ENCODE measurements at regions not wholly inside any gene's neighbourhood (a gene's known extent, or its start where the extent isn't known, plus 50 kb on each side); places are given as distances from the start of the nearest gene placed in this dataset.

GRCh38 chr5:89954916-89955315, 454.6 kb downstream of the CETN3 start:
- 82 to 89% (median 84%) methylated on average over 4 of the region's 4 CpGs for WGBS, 5 donors
- Histone ChIP-seq H3K9me3 (no peaks in the 10 kb centered on the region), H3K4me3 (no peak overlapping the region), H3K27me3 (replicated peaks in 1 of 7) (no peaks in the 10 kb centered on the region), H3K27ac (no peak overlapping the region), H3K36me3 (no peaks in the 10 kb centered on the region), H3K4me1 (no peaks in the 10 kb centered on the region)
- intact Hi-C loops (cut with DNase I; ENCODE audit: low total_unique reads): no loop called here
- TF ChIP-seq CTCF (IDR thresholded peaks at IDR 0.05 in 8 of 11, conservative IDR thresholded peaks at IDR 0.05 in 3 of 11) (no peak), POLR2AphosphoS5 (IDR thresholded peaks at IDR 0.05) (no peak), POLR2A (IDR thresholded peaks at IDR 0.05) (no peak)
- DNase-seq: no peak

GRCh38 chr5:89951876-89952275, 457.7 kb downstream of the CETN3 start:
- Histone ChIP-seq H3K27ac (no peak overlapping the region), H3K9me3 (no peaks in the 10 kb centered on the region), H3K4me3 (no peak overlapping the region), H3K4me1 (no peaks in the 10 kb centered on the region), H3K36me3 (no peaks in the 10 kb centered on the region), H3K27me3 (replicated peaks in 1 of 7) (no peaks in the 10 kb centered on the region)
- no peak for TF ChIP-seq POLR2A (IDR thresholded peaks at IDR 0.05)
- no peak for TF ChIP-seq POLR2AphosphoS5 (IDR thresholded peaks at IDR 0.05)
- no peak for TF ChIP-seq CTCF (IDR thresholded peaks at IDR 0.05 in 8 of 11, conservative IDR thresholded peaks at IDR 0.05 in 3 of 11)
- intact Hi-C loops (cut with DNase I; ENCODE audit: low total_unique reads): no loop called here
- no peak for DNase-seq
- 71 to 86% (median 74%) methylated on average over 2 of the region's 2 CpGs for WGBS, 5 donors

GRCh38 chr5:89950234-89950633, 459.3 kb downstream of the CETN3 start:
- 88 to 97% (median 92%) methylated on average over 1 of the region's 1 CpG for WGBS, 5 donors
- no peak overlapping the region for H3K27ac ChIP-seq
- intact Hi-C loops (cut with DNase I; ENCODE audit: low total_unique reads): no loop called here

GRCh38 chr5:89948977-89949376, 460.6 kb downstream of the CETN3 start:
- no peaks in the 10 kb centered on the region for H3K36me3 ChIP-seq
- no peak overlapping the region for H3K4me3 ChIP-seq
- no peaks in the 10 kb centered on the region for H3K4me1 ChIP-seq
- TF ChIP-seq POLR2AphosphoS5 (IDR thresholded peaks at IDR 0.05): no peak
- no peak for TF ChIP-seq POLR2A (IDR thresholded peaks at IDR 0.05)
- no peak for TF ChIP-seq CTCF (IDR thresholded peaks at IDR 0.05 in 8 of 11, conservative IDR thresholded peaks at IDR 0.05 in 3 of 11)
- no peaks in the 10 kb centered on the region for H3K27me3 ChIP-seq (replicated peaks in 1 of 7)
- intact Hi-C loops (cut with DNase I; ENCODE audit: low total_unique reads): no loop called here
- 68 to 83% (median 76%) methylated on average over 1 of the region's 1 CpG for WGBS, 5 donors
- no peak overlapping the region for H3K27ac ChIP-seq
- no peak for DNase-seq
- no peaks in the 10 kb centered on the region for H3K9me3 ChIP-seq

More at GRCh38 chr5:89950234-89950633, 459.3 kb downstream of the CETN3 start:
- Histone ChIP-seq H3K36me3 (no peaks in the 10 kb centered on the region), H3K27me3 (replicated peaks in 1 of 7) (no peaks in the 10 kb centered on the region), H3K9me3 (no peaks in the 10 kb centered on the region), H3K4me1 (no peaks in the 10 kb centered on the region), H3K4me3 (no peak overlapping the region)
- TF ChIP-seq CTCF (IDR thresholded peaks at IDR 0.05 in 8 of 11, conservative IDR thresholded peaks at IDR 0.05 in 3 of 11) (no peak), POLR2A (IDR thresholded peaks at IDR 0.05) (no peak), POLR2AphosphoS5 (IDR thresholded peaks at IDR 0.05) (no peak)
- no peak for DNase-seq

Measured in spleen (tissue), 11 donors.